ENCODE measurements at regions not wholly inside any gene's neighbourhood (a gene's known extent, or its start where the extent isn't known, plus 50 kb on each side); places are given as distances from the start of the nearest gene placed in this dataset.

DNA sequence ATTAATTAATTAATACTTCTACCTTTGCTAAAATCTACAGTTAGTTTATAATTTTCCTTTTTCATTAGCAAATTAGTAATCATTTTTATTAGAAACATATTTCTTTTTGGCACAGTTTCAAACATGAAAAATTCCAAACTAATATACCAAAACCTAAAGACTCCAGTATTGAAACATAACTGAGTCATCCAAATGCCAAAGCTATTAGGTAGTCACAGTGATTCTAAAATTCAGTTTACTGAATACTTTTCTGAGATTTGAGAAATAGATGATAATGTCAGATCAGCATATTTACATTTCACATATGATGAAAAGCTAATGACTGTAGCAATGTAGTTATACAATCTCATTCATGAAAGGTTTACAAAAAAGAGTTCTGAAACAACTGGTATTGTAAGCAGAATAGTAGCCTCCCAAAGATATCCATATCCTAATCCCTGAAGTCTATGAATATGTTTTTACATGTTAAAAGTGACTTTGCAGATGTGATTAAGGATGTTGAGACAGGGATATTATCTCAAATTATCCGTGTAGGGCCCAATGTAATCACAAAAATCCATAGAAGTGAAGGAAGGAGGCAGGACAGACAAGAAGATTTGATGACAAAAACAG lies 680.2 kb upstream of the CHAC2 start:
- no peak overlapping the region for H3K4me3 ChIP-seq
- H3K4me1 ChIP-seq = no peaks in the 10 kb centered on the region
- no peak for DNase-seq
- no peaks in the 10 kb centered on the region for H3K36me3 ChIP-seq
- TF ChIP-seq, protein P1, sequence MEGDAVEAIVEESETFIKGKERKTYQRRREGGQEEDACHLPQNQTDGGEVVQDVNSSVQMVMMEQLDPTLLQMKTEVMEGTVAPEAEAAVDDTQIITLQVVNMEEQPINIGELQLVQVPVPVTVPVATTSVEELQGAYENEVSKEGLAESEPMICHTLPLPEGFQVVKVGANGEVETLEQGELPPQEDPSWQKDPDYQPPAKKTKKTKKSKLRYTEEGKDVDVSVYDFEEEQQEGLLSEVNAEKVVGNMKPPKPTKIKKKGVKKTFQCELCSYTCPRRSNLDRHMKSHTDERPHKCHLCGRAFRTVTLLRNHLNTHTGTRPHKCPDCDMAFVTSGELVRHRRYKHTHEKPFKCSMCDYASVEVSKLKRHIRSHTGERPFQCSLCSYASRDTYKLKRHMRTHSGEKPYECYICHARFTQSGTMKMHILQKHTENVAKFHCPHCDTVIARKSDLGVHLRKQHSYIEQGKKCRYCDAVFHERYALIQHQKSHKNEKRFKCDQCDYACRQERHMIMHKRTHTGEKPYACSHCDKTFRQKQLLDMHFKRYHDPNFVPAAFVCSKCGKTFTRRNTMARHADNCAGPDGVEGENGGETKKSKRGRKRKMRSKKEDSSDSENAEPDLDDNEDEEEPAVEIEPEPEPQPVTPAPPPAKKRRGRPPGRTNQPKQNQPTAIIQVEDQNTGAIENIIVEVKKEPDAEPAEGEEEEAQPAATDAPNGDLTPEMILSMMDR (IDR thresholded peaks at IDR 0.05) = no peak
- no peak for TF ChIP-seq POLR2A (IDR thresholded peaks at IDR 0.05)
- no peaks in the 10 kb centered on the region for H3K9me3 ChIP-seq
- no peak overlapping the region for H3K27ac ChIP-seq
- no peaks in the 10 kb centered on the region for H3K27me3 ChIP-seq

DNA sequence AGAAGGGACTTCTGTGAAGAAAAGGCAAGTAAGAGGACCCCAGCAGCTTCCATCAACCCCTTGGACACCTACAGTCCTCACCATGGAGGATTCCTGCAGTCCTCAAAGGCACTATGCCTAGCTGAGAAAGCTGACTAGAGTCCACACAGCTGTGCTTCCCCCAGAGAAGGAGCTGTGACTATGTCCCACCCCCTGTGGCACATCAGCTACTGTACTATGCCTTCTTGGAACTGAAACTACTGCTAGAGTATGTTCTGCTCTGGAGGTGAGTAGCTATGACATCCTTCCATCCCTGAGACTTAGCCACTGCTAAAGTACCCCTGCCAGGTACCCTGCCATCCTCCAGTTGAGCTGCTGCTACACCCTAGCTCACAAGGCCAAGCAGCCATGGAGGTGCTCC lies 690.2 kb upstream of the CHAC2 start:
- Histone ChIP-seq H3K36me3 (no peaks in the 10 kb centered on the region), H3K27me3 (no peaks in the 10 kb centered on the region), H3K9me3 (no peaks in the 10 kb centered on the region), H3K4me1 (no peaks in the 10 kb centered on the region), H3K4me3 (no peak overlapping the region), H3K27ac (no peak overlapping the region)
- DNase-seq = no peak
- TF ChIP-seq POLR2A (IDR thresholded peaks at IDR 0.05) = no peak
- TF ChIP-seq, protein P1 (IDR thresholded peaks at IDR 0.05) = no peak

DNA sequence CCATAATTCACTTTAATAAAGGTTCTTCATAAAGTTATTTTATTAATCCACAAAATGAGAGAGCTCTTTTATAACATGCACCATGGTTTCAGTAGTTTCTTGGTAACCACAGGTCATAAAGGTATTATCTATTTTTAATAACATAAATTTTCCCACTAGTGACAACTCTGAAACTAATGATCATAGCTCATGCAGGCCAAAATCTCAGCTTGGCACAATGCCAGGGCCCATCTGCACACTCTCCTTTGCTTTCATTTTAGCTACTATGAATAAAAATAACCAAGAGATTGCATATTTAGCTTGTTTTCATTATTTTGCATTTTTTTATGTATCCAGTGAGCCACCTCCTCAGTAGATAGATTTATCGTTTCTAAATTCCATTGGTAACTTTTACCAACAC lies 691.8 kb upstream of the CHAC2 start:
- Histone ChIP-seq H3K27me3 (no peaks in the 10 kb centered on the region), H3K9me3 (no peaks in the 10 kb centered on the region), H3K36me3 (no peaks in the 10 kb centered on the region), H3K27ac (no peak overlapping the region), H3K4me1 (no peaks in the 10 kb centered on the region), H3K4me3 (no peak overlapping the region)
- TF ChIP-seq POLR2A (IDR thresholded peaks at IDR 0.05) = no peak
- TF ChIP-seq, protein P1 (IDR thresholded peaks at IDR 0.05) = no peak
- DNase-seq = no peak

DNA sequence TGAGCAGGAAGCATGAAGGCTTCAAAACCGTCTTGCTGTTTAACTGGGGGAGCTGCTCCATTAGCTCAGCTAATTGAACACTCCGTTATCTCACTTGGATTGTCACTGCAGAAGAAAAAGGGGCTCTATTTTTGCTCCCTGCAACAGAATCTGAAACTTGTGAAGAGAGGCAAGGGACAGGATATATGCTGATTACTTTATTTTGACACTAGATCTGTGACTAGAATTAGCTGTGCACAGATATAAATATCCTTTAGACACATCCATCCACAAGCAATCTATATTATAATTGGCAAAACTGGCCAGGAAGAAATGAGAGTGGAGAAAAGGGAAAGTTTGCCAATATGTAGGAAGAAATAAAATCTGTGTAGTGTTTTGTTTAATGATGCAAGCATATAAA lies 700.1 kb upstream of the CHAC2 start:
- H3K36me3 ChIP-seq = no peaks in the 10 kb centered on the region
- H3K27me3 ChIP-seq = no peaks in the 10 kb centered on the region
- H3K4me3 ChIP-seq = no peak overlapping the region
- no peak for DNase-seq
- TF ChIP-seq POLR2A (IDR thresholded peaks at IDR 0.05) = no peak
- TF ChIP-seq, protein P1 (IDR thresholded peaks at IDR 0.05) = no peak
- H3K9me3 ChIP-seq = no peaks in the 10 kb centered on the region
- H3K27ac ChIP-seq = no peak overlapping the region
- no peaks in the 10 kb centered on the region for H3K4me1 ChIP-seq

GRCh38 chr2:53067056-53067455 lies 700.5 kb upstream of the CHAC2 start:
- no peak for TF ChIP-seq POLR2A (IDR thresholded peaks at IDR 0.05)
- TF ChIP-seq, protein P1 (IDR thresholded peaks at IDR 0.05) = no peak
- Histone ChIP-seq H3K9me3 (no peaks in the 10 kb centered on the region), H3K4me3 (no peak overlapping the region), H3K36me3 (no peaks in the 10 kb centered on the region), H3K27me3 (no peaks in the 10 kb centered on the region), H3K27ac (no peak overlapping the region), H3K4me1 (no peaks in the 10 kb centered on the region)
- no peak for DNase-seq

DNA sequence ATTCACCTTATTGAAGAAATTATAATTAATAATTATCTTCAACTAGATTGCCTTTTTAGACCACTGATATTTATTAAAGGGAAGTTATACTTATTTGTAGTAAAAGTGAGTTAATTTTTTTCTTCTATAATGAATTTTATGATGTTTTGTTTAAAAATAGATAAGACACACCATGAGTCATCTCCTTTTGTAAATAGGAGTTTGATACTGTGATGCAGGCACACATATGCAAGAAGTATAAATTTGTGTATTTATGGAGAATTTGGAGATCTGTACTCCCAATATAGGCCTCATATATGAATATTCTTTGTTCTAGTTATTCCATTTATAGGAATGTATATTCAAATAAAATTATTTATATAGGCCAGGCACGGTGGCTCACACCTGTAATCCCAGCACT lies 703.5 kb upstream of the CHAC2 start:
- H3K9me3 ChIP-seq = no peaks in the 10 kb centered on the region
- no peak overlapping the region for H3K27ac ChIP-seq
- H3K27me3 ChIP-seq = no peaks in the 10 kb centered on the region
- no peaks in the 10 kb centered on the region for H3K36me3 ChIP-seq
- H3K4me1 ChIP-seq = no peaks in the 10 kb centered on the region
- no peak for DNase-seq
- no peak for TF ChIP-seq POLR2A (IDR thresholded peaks at IDR 0.05)
- TF ChIP-seq, protein P1 (IDR thresholded peaks at IDR 0.05) = no peak
- H3K4me3 ChIP-seq = no peak overlapping the region

Measured in Peyer's patch (tissue), 4 donors.